ENCODE measurements at regions not wholly inside any gene's neighbourhood (a gene's known extent, or its start where the extent isn't known, plus 50 kb on each side); places are given as distances from the start of the nearest gene placed in this dataset.

DNA sequence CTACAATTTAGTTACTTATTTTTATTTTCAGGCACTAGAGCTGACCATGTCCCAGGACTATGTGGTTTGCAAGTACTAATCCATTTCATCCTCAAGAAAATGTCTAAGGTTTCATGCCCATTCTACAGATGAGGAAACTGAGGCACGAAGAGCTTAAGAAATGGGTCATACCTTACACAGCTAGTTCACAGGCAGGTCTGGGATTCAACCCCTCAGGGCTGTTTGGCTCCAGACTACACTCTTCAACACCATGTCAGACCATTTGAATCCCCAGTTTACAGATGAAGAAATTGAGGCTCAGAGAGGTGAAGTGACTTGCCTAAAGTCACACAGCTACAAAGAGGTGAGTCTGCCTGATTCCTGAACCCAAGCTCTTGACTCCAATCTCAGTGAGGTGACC is 144.1 kb downstream of the MIAT start:
- no peaks in the 10 kb centered on the region for H3K27me3 ChIP-seq
- no peaks in the 10 kb centered on the region for H3K9me3 ChIP-seq
- no peaks in the 10 kb centered on the region for H3K4me1 ChIP-seq
- TF ChIP-seq, protein P1, sequence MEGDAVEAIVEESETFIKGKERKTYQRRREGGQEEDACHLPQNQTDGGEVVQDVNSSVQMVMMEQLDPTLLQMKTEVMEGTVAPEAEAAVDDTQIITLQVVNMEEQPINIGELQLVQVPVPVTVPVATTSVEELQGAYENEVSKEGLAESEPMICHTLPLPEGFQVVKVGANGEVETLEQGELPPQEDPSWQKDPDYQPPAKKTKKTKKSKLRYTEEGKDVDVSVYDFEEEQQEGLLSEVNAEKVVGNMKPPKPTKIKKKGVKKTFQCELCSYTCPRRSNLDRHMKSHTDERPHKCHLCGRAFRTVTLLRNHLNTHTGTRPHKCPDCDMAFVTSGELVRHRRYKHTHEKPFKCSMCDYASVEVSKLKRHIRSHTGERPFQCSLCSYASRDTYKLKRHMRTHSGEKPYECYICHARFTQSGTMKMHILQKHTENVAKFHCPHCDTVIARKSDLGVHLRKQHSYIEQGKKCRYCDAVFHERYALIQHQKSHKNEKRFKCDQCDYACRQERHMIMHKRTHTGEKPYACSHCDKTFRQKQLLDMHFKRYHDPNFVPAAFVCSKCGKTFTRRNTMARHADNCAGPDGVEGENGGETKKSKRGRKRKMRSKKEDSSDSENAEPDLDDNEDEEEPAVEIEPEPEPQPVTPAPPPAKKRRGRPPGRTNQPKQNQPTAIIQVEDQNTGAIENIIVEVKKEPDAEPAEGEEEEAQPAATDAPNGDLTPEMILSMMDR (IDR thresholded peaks at IDR 0.05 in 4 of 5, conservative IDR thresholded peaks at IDR 0.05 in 1 of 5), result no peak
- no peak for TF ChIP-seq POLR2A (IDR thresholded peaks at IDR 0.05)
- H3K4me3 ChIP-seq, result no peak overlapping the region
- H3K27ac ChIP-seq, result no peak overlapping the region
- in situ Hi-C loops (cut with MboI; ENCODE audit: low sequenced_read_pairs in 4 of 4), result loop anchor here in 1 of 4 donors (10.0 kb wide), 1 partner anchor 173 kb away; no protein-coding TSS in a partner anchor
- DNase-seq (no peak), ATAC-seq (no peak)
- no peaks in the 10 kb centered on the region for H3K36me3 ChIP-seq
- intact Hi-C loops (cut with DNase I; ENCODE audit: low total_unique reads), result loop anchor here (5.0 kb wide), 1 partner anchor 41 kb away; no protein-coding TSS in a partner anchor

DNA sequence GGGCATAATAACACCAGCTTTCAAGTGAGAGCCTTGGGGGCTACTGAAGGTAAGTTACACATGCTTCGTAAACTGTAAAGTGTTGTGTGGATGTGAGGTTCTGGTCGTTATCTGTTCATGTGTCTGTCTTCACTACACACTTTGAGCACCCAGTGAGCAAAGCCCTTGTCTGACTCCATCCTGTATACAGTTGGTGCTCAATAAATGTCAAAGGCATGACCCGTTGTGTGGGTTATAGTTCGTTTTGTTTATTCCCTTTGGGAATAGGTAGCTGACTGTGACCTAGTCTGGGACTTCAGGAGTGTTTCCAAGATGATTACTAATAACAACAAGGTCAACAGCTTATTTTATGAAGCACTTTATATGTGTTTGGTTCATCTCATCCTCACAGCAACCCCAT is 146.9 kb downstream of the MIAT start:
- ATAC-seq, result no peak
- intact Hi-C loops (cut with DNase I; ENCODE audit: low total_unique reads), result loop anchor here (5.0 kb wide), 1 partner anchor 38 kb away; no protein-coding TSS in a partner anchor

DNA sequence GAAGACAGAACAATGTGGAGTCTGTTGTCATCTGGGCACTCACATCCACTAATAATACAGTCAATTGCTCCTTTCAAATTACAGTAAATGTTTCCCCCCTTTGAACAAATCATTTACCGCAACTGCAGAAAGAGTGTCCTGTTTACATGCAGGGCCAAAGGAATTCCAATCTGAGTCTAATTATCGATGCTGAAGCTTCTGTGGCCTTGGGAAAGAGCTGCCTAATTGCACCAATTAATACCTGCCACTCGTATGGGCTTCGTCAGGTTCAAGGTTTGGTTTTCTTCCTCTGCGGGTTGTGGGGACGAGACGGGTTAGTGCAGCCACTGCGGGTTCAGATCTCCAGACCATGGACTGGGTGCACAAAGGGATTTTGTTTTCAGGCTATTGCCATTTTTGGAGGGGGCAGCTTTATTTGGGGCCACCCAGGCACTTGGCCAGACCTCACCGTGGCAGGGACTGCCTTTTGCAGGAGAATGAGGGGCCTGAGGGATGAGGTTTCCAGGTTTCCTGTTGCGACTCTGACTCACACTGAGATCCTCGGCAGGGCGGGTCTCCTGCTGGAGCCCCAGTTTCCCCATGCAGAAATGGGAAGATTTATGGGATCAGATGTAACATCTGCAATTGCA is 147.6 kb downstream of the MIAT start:
- no peak for TF ChIP-seq POLR2A (IDR thresholded peaks at IDR 0.05)
- TF ChIP-seq, protein P1 (IDR thresholded peaks at IDR 0.05 in 4 of 5, conservative IDR thresholded peaks at IDR 0.05 in 1 of 5), result no peak
- in situ Hi-C loops (cut with MboI; ENCODE audit: low sequenced_read_pairs in 4 of 4), result loop anchor here in 1 of 4 donors (10.0 kb wide), 1 partner anchor 170 kb away; no protein-coding TSS in a partner anchor

More for the DNA sequence above, 146.9 kb downstream of the MIAT start:
- Histone ChIP-seq H3K27ac (no peak overlapping the region), H3K27me3 (no peaks in the 10 kb centered on the region), H3K36me3 (no peaks in the 10 kb centered on the region), H3K4me1 (no peaks in the 10 kb centered on the region), H3K9me3 (no peaks in the 10 kb centered on the region), H3K4me3 (no peak overlapping the region)
- DNase-seq, result no peak
- TF ChIP-seq, protein P1 (IDR thresholded peaks at IDR 0.05 in 4 of 5, conservative IDR thresholded peaks at IDR 0.05 in 1 of 5), result no peak
- TF ChIP-seq POLR2A (IDR thresholded peaks at IDR 0.05), result no peak
- in situ Hi-C loops (cut with MboI; ENCODE audit: low sequenced_read_pairs in 4 of 4), result loop anchor here in 1 of 4 donors (10.0 kb wide), 1 partner anchor 170 kb away; no protein-coding TSS in a partner anchor

DNA sequence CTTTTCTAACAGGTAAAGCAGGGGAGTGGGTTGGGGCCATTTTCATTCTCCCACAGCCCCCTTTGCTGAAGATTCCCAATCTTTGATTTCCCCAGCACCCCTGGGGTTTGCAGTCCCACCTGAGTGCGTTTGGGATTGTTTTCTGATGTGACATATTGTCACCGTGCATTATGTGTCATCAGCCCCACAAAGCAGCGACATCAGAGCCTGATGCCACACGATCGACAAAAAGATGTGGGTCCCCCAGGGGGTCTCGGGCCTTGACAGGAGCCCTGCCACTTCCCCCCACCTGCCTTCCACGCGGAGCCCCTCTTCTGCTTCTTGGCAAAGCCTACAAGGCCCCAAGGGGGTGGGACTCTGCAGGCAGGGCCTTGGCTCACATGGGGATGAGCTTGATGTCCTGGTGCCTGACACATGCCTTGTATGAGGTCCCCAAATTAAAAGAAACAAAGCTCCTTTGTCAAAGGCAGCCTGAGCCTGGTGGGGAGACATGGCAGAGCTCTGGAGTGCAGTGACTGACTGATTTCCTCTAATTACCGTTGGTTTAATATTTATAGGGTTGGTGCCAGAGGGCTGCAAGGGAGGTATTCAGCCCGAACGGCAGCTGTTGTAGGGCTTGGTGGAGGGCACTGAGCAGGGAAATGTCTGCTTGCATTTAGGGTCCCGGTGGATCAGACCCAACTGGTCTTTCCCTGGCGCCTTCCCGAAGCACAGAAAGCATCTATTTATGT is 149.2 kb downstream of the MIAT start:
- Histone ChIP-seq H3K36me3 (no peaks in the 10 kb centered on the region), H3K4me1 (no peaks in the 10 kb centered on the region), H3K9me3 (no peaks in the 10 kb centered on the region), H3K27me3 (no peaks in the 10 kb centered on the region), H3K4me3 (no peak overlapping the region), H3K27ac (no peak overlapping the region)
- in situ Hi-C loops (cut with MboI; ENCODE audit: low sequenced_read_pairs in 4 of 4) (loop anchor here in 1 of 4 donors (10.0 kb wide), 1 partner anchor 168 kb away; no protein-coding TSS in a partner anchor), intact Hi-C loops (cut with DNase I; ENCODE audit: low total_unique reads) (no loop called here)
- no peak for ATAC-seq
- no peak for TF ChIP-seq POLR2A (IDR thresholded peaks at IDR 0.05)
- TF ChIP-seq, protein P1 (IDR thresholded peaks at IDR 0.05 in 4 of 5, conservative IDR thresholded peaks at IDR 0.05 in 1 of 5), result no peak
- DNase-seq, result no peak

More for the DNA sequence above, 147.6 kb downstream of the MIAT start:
- no peaks in the 10 kb centered on the region for H3K4me1 ChIP-seq
- no peaks in the 10 kb centered on the region for H3K27me3 ChIP-seq
- ATAC-seq (no peak), DNase-seq (no peak)
- H3K27ac ChIP-seq, result no peak overlapping the region
- intact Hi-C loops (cut with DNase I; ENCODE audit: low total_unique reads), result loop anchor here (5.0 kb wide), 1 partner anchor 37 kb away; no protein-coding TSS in a partner anchor
- no peaks in the 10 kb centered on the region for H3K36me3 ChIP-seq
- H3K4me3 ChIP-seq, result no peak overlapping the region
- no peaks in the 10 kb centered on the region for H3K9me3 ChIP-seq

Measured in gastrocnemius medialis (tissue), 4 donors.